ENCODE measurements at regions not wholly inside any gene's neighbourhood (a gene's known extent, or its start where the extent isn't known, plus 50 kb on each side); places are given as distances from the start of the nearest gene placed in this dataset.

DNA sequence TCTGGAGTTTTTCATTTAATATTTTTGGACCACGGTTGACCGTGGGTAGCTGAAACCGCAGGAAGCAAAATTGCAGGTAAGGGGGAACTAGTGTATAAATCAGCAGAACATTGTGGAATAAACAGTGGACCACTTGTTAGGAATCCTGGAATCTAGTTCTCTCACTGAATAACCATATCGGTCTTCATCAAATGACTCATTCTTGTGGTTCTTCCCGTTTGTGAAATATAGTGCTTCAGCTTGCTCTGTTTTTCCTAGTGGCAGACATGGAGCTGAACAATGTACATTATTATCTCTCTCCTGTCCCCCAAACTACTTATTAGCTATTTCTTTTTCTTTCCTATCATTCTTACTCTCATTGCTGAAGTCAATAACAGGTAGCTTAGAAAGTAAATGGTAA, 61.9 kb downstream of the HSPA13 start:
- no peak for TF ChIP-seq EP300 (conservative IDR thresholded peaks at IDR 0.05; ENCODE audit: poor library complexity, severe bottlenecking)
- TF ChIP-seq, protein P1, sequence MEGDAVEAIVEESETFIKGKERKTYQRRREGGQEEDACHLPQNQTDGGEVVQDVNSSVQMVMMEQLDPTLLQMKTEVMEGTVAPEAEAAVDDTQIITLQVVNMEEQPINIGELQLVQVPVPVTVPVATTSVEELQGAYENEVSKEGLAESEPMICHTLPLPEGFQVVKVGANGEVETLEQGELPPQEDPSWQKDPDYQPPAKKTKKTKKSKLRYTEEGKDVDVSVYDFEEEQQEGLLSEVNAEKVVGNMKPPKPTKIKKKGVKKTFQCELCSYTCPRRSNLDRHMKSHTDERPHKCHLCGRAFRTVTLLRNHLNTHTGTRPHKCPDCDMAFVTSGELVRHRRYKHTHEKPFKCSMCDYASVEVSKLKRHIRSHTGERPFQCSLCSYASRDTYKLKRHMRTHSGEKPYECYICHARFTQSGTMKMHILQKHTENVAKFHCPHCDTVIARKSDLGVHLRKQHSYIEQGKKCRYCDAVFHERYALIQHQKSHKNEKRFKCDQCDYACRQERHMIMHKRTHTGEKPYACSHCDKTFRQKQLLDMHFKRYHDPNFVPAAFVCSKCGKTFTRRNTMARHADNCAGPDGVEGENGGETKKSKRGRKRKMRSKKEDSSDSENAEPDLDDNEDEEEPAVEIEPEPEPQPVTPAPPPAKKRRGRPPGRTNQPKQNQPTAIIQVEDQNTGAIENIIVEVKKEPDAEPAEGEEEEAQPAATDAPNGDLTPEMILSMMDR (IDR thresholded peaks at IDR 0.05; ENCODE audit: poor library complexity, severe bottlenecking): no peak
- no peak for TF ChIP-seq MXI1 (conservative IDR thresholded peaks at IDR 0.05; ENCODE audit: poor library complexity, severe bottlenecking)
- TF ChIP-seq POLR2AphosphoS5 (IDR thresholded peaks at IDR 0.05): no peak
- TF ChIP-seq, protein P2, sequence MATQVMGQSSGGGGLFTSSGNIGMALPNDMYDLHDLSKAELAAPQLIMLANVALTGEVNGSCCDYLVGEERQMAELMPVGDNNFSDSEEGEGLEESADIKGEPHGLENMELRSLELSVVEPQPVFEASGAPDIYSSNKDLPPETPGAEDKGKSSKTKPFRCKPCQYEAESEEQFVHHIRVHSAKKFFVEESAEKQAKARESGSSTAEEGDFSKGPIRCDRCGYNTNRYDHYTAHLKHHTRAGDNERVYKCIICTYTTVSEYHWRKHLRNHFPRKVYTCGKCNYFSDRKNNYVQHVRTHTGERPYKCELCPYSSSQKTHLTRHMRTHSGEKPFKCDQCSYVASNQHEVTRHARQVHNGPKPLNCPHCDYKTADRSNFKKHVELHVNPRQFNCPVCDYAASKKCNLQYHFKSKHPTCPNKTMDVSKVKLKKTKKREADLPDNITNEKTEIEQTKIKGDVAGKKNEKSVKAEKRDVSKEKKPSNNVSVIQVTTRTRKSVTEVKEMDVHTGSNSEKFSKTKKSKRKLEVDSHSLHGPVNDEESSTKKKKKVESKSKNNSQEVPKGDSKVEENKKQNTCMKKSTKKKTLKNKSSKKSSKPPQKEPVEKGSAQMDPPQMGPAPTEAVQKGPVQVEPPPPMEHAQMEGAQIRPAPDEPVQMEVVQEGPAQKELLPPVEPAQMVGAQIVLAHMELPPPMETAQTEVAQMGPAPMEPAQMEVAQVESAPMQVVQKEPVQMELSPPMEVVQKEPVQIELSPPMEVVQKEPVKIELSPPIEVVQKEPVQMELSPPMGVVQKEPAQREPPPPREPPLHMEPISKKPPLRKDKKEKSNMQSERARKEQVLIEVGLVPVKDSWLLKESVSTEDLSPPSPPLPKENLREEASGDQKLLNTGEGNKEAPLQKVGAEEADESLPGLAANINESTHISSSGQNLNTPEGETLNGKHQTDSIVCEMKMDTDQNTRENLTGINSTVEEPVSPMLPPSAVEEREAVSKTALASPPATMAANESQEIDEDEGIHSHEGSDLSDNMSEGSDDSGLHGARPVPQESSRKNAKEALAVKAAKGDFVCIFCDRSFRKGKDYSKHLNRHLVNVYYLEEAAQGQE (IDR thresholded peaks at IDR 0.05; ENCODE audit: borderline replicate concordance): no peak
- no peak for TF ChIP-seq SMC3 (conservative IDR thresholded peaks at IDR 0.05; ENCODE audit: poor library complexity)
- TF ChIP-seq EZH2 (IDR thresholded peaks at IDR 0.05; ENCODE audit: borderline replicate concordance, insufficient read depth, low read length, poor library complexity, severe bottlenecking): no peak

All from neural cell (in vitro differentiated cells).